GM12878 (cell line): ENCODE measurements at regions not wholly inside any gene's neighbourhood (a gene's known extent, or its start where the extent isn't known, plus 50 kb on each side); places are given as distances from the start of the nearest gene placed in this dataset.

ENCODE experiments used
- CREB1 ChIP-seq: IDR thresholded peaks from 2 replicates; pipeline ENCODE4 v1.6.1; 2012; ENCODE audit warnings: low read depth, mild to moderate bottlenecking, inconsistent platforms
- EP300 ChIP-seq, 2 experiments: fragments of 150-350 bp in 1 of 2; IDR thresholded peaks; 2 replicates each; pipeline ENCODE4 v1.6.1; 2011 to 2012; ENCODE audit warnings: low read depth in 2 of 2, low read length in 2 of 2, borderline replicate concordance in 1 of 2, improper control_type of control experiment in 1 of 2, inconsistent platforms in 1 of 2; ENCODE audit not compliant: control insufficient read depth in 1 of 2
- HDAC2 ChIP-seq: fragments of 200-600 bp; sonication (generic); IDR thresholded peaks from 2 replicates; pipeline ENCODE4 v1.6.1; 2017
- HDGF ChIP-seq: fragments of 450-650 bp; IDR thresholded peaks from 2 replicates; pipeline ENCODE4 v1.6.1; 2016; ENCODE audit warnings: antibody characterized with exemption
- MTA3 ChIP-seq: IDR thresholded peaks from 2 replicates; pipeline ENCODE4 v1.6.1; 2012; ENCODE audit warnings: low read length, inconsistent platforms, borderline replicate concordance
- NFYA ChIP-seq: IDR thresholded peaks from 2 replicates; pipeline ENCODE4 v1.6.1; 2011; ENCODE audit warnings: low read depth, mild to moderate bottlenecking, low read length, improper control_type of control experiment, borderline replicate concordance
- NR2F1 ChIP-seq: fragments of 450-650 bp; conservative IDR thresholded peaks from 2 replicates; pipeline ENCODE4 v1.6.1; 2017; ENCODE audit warnings: mild to moderate bottlenecking
- SP1 ChIP-seq: IDR thresholded peaks from one replicate; pipeline ENCODE4 v1.6.1; 2011; ENCODE audit warnings: low read depth, low read length
- TF ChIP-seq, protein P1 (sequence below), 3 experiments: IDR thresholded peaks in 2 of 3; conservative IDR thresholded peaks in 1 of 3; 2 replicates each; pipeline ENCODE4 v1.5.1; 2011; ENCODE audit warnings: low read depth in 3 of 3, low read length in 3 of 3, mild to moderate bottlenecking in 3 of 3, control low read depth in 2 of 3, moderate library complexity in 2 of 3, inconsistent platforms in 1 of 3, mixed read lengths in 1 of 3; ENCODE audit not compliant: control insufficient read depth in 2 of 3, insufficient read depth in 1 of 3; ENCODE audit errors: extremely low read depth in 1 of 3

DNA sequence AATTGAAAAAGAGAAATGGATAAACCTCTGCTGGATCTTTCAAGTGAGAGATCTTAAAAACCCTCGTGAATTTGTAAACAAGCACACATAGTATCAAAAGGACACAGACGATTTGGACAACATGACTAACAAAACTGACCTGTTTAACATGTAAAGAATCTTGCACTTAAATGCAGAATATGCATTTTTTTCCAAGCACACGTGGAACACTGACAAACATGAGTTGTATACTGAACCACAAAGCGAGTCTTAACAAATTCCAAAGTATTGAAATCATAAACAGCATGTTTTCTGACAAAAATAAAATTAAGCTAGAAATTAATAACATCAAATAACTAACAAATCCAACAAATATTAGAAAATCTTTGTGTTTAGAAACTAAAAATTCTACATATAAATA is 65.0 kb upstream of the ZNF746 start:
- TF ChIP-seq, protein P1, sequence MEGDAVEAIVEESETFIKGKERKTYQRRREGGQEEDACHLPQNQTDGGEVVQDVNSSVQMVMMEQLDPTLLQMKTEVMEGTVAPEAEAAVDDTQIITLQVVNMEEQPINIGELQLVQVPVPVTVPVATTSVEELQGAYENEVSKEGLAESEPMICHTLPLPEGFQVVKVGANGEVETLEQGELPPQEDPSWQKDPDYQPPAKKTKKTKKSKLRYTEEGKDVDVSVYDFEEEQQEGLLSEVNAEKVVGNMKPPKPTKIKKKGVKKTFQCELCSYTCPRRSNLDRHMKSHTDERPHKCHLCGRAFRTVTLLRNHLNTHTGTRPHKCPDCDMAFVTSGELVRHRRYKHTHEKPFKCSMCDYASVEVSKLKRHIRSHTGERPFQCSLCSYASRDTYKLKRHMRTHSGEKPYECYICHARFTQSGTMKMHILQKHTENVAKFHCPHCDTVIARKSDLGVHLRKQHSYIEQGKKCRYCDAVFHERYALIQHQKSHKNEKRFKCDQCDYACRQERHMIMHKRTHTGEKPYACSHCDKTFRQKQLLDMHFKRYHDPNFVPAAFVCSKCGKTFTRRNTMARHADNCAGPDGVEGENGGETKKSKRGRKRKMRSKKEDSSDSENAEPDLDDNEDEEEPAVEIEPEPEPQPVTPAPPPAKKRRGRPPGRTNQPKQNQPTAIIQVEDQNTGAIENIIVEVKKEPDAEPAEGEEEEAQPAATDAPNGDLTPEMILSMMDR (IDR thresholded peaks at IDR 0.05 in 2 of 3, conservative IDR thresholded peaks at IDR 0.05 in 1 of 3; ENCODE audit: control insufficient read depth in 2 of 3, extremely low read depth in 1 of 3, insufficient read depth in 1 of 3, low read depth in 3 of 3, low read length in 3 of 3): no peak
- TF ChIP-seq NFYA: no peak
- TF ChIP-seq SP1: no peak
- no peak for TF ChIP-seq EP300 (IDR thresholded peaks at IDR 0.05; ENCODE audit: borderline replicate concordance in 1 of 2, control insufficient read depth in 1 of 2, low read depth in 2 of 2, low read length in 2 of 2)
- TF ChIP-seq NR2F1: no peak
- no peak for TF ChIP-seq CREB1
- TF ChIP-seq HDGF: no peak
- TF ChIP-seq HDAC2: no peak
- no peak for TF ChIP-seq MTA3
